ENCODE measurements at regions not wholly inside any gene's neighbourhood (a gene's known extent, or its start where the extent isn't known, plus 50 kb on each side); places are given as distances from the start of the nearest gene placed in this dataset.

- TF ChIP-seq GATA3 (IDR thresholded peaks at IDR 0.05; ENCODE audit: low read depth, low read length) (no peak), GATA2 (IDR thresholded peaks at IDR 0.05; ENCODE audit: low read depth, low read length) (no peak)
These were observed 581.0 kb upstream of the CDH11 start for GRCh38 chr16:65702707-65703402.

GRCh38 chr16:65700596-65700995, 578.7 kb upstream of the CDH11 start:
- TF ChIP-seq GATA3 (IDR thresholded peaks at IDR 0.05; ENCODE audit: low read depth, low read length) (no peak), GATA2 (IDR thresholded peaks at IDR 0.05; ENCODE audit: low read depth, low read length) (no peak)

DNA sequence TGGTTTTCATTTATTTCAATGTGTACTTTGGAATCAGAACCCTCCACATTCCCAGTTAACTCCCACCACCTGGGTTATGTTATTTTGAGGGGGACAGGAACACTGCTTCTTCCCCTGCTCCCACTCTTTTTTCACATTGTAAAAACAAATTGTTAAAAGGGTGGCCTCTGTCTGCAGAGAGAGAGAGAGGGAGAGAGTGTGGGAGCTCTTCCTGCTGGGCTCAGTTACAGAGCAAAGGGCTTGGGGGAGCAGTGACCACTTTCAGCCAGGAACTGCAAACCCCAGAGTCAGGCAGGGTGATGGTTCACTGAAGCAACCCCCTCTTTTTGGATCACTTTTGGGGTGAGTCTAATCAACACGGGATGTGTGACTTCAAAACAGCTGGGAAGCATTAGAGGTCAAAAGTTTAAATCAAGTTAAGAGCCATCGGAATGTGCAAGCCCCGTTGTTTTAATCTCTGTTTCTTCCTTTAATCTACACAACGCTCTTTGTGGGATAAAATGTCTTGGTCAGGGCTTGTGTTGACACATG, 577.0 kb upstream of the CDH11 start:
- TF ChIP-seq GATA2 (IDR thresholded peaks at IDR 0.05; ENCODE audit: low read depth, low read length) (no peak), GATA3 (IDR thresholded peaks at IDR 0.05; ENCODE audit: low read depth, low read length) (no peak)

DNA sequence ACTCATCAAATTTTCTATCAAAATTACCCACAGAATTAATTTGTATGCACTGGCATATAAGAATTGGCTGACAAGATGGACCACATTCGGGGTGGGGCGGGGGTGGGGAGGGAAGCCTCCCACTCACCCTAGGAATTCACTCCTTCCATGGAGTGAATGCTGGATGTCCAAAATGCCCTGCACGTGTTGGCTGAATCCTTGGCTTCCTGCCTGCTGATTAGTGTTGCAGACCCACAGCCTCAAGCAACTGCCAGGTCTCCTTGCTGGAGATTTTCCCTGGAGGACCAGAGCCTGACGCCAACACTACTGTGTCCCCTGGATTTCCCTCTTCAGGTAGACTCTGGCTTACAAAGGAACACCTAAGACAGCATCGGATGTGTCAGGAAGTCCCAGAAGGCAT, 575.7 kb upstream of the CDH11 start:
- no peak for TF ChIP-seq GATA2 (IDR thresholded peaks at IDR 0.05; ENCODE audit: low read depth, low read length)

GRCh38 chr16:65697065-65697464, 575.2 kb upstream of the CDH11 start:
- TF ChIP-seq GATA2 (IDR thresholded peaks at IDR 0.05; ENCODE audit: low read depth, low read length), result no peak
- no peak for TF ChIP-seq GATA3 (IDR thresholded peaks at IDR 0.05; ENCODE audit: low read depth, low read length)

GRCh38 chr16:65689726-65690125, 567.9 kb upstream of the CDH11 start:
- TF ChIP-seq GATA3 (IDR thresholded peaks at IDR 0.05; ENCODE audit: low read depth, low read length) (no peak), GATA2 (IDR thresholded peaks at IDR 0.05; ENCODE audit: low read depth, low read length) (no peak)

DNA sequence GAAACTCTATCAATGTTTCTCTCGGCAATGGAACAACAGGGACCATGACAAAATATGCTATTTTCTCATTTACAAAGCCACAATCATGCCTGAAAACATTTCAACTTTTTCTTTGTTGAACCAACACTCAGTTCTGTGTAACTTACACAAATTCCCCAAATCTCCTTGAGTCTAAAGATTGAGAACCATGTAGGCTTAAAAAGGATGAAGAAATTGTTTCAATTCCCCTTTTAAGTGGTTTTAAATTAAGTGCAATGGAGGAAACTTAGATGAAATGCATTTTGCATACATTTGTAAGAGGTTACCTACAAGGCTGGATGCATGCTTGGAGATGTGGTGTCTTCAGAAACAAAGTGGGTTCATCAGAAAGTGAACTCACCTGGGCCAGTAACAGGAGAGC, 566.4 kb upstream of the CDH11 start:
- no peak for TF ChIP-seq GATA2 (IDR thresholded peaks at IDR 0.05; ENCODE audit: low read depth, low read length)
- TF ChIP-seq GATA3 (IDR thresholded peaks at IDR 0.05; ENCODE audit: low read depth, low read length), result no peak

GRCh38 chr16:65684230-65684629, 562.4 kb upstream of the CDH11 start:
- TF ChIP-seq GATA3 (IDR thresholded peaks at IDR 0.05; ENCODE audit: low read depth, low read length) (no peak), GATA2 (IDR thresholded peaks at IDR 0.05; ENCODE audit: low read depth, low read length) (no peak)

GRCh38 chr16:65681406-65681805, 559.5 kb upstream of the CDH11 start:
- TF ChIP-seq GATA2 (IDR thresholded peaks at IDR 0.05; ENCODE audit: low read depth, low read length), result no peak

- no peak for TF ChIP-seq GATA2 (IDR thresholded peaks at IDR 0.05; ENCODE audit: low read depth, low read length)
- TF ChIP-seq GATA3 (IDR thresholded peaks at IDR 0.05; ENCODE audit: low read depth, low read length), result no peak
These were observed 557.9 kb upstream of the CDH11 start for GRCh38 chr16:65679785-65680184.

DNA sequence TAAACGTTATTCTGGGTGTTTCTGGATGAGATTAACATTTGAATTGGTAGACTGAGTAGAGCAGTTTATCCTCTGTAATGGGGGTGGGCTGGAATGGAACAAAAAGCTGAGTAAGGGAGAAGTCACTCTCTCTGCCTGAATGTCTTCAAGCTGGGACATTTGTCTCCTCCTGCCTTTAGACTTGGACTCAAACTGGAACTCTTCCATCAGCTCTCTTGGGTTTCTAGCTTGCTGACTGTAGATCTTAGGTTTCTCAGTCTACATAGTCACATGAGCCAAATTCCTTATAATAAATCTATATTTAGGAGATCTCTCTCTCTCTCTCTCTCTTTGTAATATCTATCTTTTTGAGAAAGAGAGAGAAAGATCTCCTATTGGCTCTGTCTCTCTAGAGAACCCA, 553.3 kb upstream of the CDH11 start:
- no peak for TF ChIP-seq GATA3 (IDR thresholded peaks at IDR 0.05; ENCODE audit: low read depth, low read length)

GRCh38 chr16:65672960-65673359, 551.1 kb upstream of the CDH11 start:
- no peak for TF ChIP-seq GATA3 (IDR thresholded peaks at IDR 0.05; ENCODE audit: low read depth, low read length)
- no peak for TF ChIP-seq GATA2 (IDR thresholded peaks at IDR 0.05; ENCODE audit: low read depth, low read length)

GRCh38 chr16:65671071-65671470, 549.2 kb upstream of the CDH11 start:
- TF ChIP-seq GATA2 (IDR thresholded peaks at IDR 0.05; ENCODE audit: low read depth, low read length) (no peak), GATA3 (IDR thresholded peaks at IDR 0.05; ENCODE audit: low read depth, low read length) (no peak)

DNA sequence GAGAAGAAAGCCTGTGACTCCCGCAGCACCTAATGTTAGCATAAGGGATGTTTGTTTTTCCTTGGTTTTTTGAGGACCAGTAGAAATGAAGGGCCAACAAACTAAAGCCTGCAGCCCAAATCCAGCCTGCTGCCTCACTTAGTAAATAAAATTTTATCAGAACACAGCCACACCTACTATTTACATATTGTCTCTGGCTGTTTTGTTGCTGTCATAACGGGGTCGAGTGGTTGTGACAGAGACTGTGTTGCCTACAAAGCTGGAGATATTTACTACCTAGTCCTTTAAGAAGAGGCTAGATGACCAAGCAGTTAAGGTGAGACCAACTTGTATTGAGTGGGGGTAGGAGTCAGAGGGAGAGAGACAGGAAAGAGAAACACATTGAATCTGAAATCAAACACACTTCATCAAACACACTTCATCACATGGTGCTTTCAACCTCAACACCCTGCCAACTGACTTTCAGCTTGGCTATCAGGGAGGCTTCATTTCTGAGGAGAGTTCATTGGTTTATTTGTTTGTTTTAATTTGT, 546.3 kb upstream of the CDH11 start:
- TF ChIP-seq GATA3 (IDR thresholded peaks at IDR 0.05; ENCODE audit: low read depth, low read length), result no peak
- TF ChIP-seq GATA2 (IDR thresholded peaks at IDR 0.05; ENCODE audit: low read depth, low read length), result no peak

DNA sequence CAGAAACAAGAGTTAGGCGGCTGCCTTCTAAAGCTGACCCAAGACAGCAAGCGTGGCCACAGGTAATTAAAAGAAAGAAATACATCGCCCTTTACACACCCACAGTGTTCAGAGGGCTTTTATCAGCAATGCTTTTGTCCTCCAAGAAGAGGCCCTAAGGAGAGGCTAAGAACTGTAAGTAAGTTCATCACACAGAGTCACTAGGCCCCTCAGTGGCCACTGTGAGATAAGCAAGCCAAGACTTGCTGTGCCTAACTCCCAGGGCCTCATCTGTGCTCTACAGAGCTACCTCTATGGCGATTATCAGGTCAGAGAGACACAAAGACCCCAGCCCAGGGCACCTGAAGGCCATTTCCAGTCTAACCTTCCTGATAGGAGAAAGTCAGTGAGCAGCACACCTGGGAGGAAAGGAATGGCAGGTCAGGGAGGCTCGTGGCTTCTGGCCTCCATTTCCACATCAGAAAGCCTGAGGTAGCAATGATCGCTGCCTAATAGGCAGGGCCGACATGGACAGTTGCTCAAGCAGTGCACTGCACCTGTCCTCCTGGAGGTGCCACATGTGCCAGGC, 545.2 kb upstream of the CDH11 start:
- TF ChIP-seq GATA3 (IDR thresholded peaks at IDR 0.05; ENCODE audit: low read depth, low read length) (no peak), GATA2 (IDR thresholded peaks at IDR 0.05; ENCODE audit: low read depth, low read length) (no peak)
